ENCODE measurements at regions not wholly inside any gene's neighbourhood (a gene's known extent, or its start where the extent isn't known, plus 50 kb on each side); places are given as distances from the start of the nearest gene placed in this dataset.

DNA sequence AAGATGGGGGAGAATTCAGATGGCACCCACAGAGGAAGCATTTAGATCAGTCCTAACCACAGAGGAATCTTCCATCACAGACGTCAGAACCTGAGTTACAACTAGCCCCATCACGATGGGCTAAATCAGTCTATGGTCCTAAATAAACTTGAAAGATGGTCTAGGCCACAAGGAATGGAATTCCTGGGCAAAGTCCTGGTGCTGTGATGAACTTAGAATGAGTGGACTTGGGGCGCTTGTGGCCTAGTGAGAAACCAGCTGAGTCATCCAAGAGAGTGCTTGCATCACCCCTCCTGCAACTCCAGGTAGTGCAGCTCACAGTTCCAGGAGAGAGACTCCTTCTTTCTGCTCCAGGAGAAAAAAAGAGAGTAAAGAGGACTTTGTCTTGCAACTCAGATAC is 722.9 kb upstream of the RGMB start:
- H3K36me3 ChIP-seq = no peaks in the 10 kb centered on the region
- intact Hi-C loops (cut with DNase I) = no loop called here
- H3K4me3 ChIP-seq = no peak overlapping the region
- no peak for DNase-seq (ENCODE audit: extremely low spot score in 2 of 2)
- no peaks in the 10 kb centered on the region for H3K9me3 ChIP-seq
- TF ChIP-seq POLR2AphosphoS5 (IDR thresholded peaks at IDR 0.05; ENCODE audit: insufficient read depth in 1 of 2, low read depth in 1 of 2) (no peak), POLR2A (IDR thresholded peaks at IDR 0.05) (no peak)
- TF ChIP-seq, protein P1, sequence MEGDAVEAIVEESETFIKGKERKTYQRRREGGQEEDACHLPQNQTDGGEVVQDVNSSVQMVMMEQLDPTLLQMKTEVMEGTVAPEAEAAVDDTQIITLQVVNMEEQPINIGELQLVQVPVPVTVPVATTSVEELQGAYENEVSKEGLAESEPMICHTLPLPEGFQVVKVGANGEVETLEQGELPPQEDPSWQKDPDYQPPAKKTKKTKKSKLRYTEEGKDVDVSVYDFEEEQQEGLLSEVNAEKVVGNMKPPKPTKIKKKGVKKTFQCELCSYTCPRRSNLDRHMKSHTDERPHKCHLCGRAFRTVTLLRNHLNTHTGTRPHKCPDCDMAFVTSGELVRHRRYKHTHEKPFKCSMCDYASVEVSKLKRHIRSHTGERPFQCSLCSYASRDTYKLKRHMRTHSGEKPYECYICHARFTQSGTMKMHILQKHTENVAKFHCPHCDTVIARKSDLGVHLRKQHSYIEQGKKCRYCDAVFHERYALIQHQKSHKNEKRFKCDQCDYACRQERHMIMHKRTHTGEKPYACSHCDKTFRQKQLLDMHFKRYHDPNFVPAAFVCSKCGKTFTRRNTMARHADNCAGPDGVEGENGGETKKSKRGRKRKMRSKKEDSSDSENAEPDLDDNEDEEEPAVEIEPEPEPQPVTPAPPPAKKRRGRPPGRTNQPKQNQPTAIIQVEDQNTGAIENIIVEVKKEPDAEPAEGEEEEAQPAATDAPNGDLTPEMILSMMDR (IDR thresholded peaks at IDR 0.05) = no peak
- H3K27me3 ChIP-seq = no peaks in the 10 kb centered on the region
- no peak overlapping the region for H3K27ac ChIP-seq
- H3K4me1 ChIP-seq = no peaks in the 10 kb centered on the region

DNA sequence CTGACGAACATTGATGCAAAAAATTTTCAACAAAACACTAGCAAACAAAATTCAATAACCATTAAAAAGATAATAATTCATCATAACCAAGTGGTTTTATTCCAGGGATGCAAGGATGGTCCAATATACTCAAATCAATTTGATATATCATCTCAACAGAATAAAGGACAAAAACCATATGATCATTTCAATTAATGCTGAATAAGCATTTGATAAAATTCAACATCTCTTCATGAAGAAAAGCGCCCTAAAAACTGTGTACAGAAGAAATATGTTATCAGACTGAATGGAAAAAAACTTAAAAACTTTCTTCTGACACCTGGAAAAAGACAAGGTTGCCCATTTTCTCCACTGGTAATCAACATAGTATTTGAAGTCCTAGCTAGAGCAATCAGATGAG is 720.3 kb upstream of the RGMB start:
- Histone ChIP-seq H3K4me3 (no peak overlapping the region), H3K36me3 (no peaks in the 10 kb centered on the region), H3K27ac (no peak overlapping the region), H3K27me3 (no peaks in the 10 kb centered on the region), H3K4me1 (no peaks in the 10 kb centered on the region), H3K9me3 (no peaks in the 10 kb centered on the region)
- no peak for DNase-seq (ENCODE audit: extremely low spot score in 2 of 2)
- TF ChIP-seq POLR2AphosphoS5 (IDR thresholded peaks at IDR 0.05; ENCODE audit: insufficient read depth in 1 of 2, low read depth in 1 of 2) = no peak
- TF ChIP-seq POLR2A (IDR thresholded peaks at IDR 0.05) = no peak
- TF ChIP-seq, protein P1 (IDR thresholded peaks at IDR 0.05) = no peak
- intact Hi-C loops (cut with DNase I) = no loop called here

DNA sequence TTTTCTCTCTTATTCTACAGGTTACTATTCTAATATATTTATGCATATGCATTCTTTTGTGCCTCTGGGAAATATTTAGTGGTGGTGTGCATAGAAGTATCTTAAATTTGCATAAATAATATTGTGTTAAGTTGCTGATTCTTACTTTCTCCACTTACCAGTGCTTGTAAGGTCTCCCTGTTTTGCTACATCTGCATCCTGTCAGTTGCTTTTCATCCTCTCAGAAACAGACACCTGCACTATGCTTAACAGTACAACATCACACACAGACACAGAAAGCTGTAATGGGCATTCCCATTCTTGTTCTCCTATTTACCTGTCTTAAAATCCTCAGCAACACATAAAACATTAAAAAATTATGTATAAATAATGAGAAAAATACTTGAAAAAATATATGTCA is 713.3 kb upstream of the RGMB start:
- H3K4me3 ChIP-seq = no peak overlapping the region
- no peaks in the 10 kb centered on the region for H3K4me1 ChIP-seq
- TF ChIP-seq, protein P1 (IDR thresholded peaks at IDR 0.05) = no peak
- no peak for TF ChIP-seq POLR2AphosphoS5 (IDR thresholded peaks at IDR 0.05; ENCODE audit: insufficient read depth in 1 of 2, low read depth in 1 of 2)
- no peak for TF ChIP-seq POLR2A (IDR thresholded peaks at IDR 0.05)
- DNase-seq (ENCODE audit: extremely low spot score in 2 of 2) = no peak
- intact Hi-C loops (cut with DNase I) = no loop called here
- H3K36me3 ChIP-seq = no peaks in the 10 kb centered on the region
- H3K27me3 ChIP-seq = no peaks in the 10 kb centered on the region
- no peaks in the 10 kb centered on the region for H3K9me3 ChIP-seq
- H3K27ac ChIP-seq = no peak overlapping the region

DNA sequence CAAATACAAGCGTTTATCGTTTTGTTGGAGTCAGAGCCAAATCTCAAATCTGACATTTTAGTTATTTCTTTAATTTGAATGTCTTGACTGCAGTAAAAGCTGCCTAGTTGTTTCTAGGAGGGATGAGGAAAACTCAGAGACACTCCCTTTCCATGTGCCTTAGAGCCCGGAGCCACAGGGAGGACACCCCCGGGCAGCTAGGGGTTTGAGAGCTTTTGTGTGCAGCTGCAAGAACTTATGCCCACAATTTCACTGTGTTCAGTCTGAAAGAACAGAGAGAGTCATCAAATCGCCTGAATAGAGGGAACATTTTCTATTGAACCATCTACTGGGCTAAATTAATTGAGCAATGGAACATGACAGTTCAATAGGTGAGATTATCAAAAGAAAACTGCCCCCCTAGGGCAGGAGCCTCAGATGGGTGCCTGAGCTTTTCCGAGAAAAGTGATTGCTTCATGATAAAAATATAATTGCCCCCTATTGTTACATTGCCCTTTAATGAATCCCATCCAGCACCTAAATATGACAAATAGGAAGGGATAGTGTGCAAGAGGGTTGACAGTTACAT is 709.3 kb upstream of the RGMB start:
- Histone ChIP-seq H3K36me3 (no peaks in the 10 kb centered on the region), H3K4me3 (no peak overlapping the region), H3K27me3 (no peaks in the 10 kb centered on the region), H3K4me1 (no peaks in the 10 kb centered on the region), H3K27ac (no peak overlapping the region), H3K9me3 (no peaks in the 10 kb centered on the region)
- intact Hi-C loops (cut with DNase I) = no loop called here
- TF ChIP-seq, protein P1 (IDR thresholded peaks at IDR 0.05) = no peak
- TF ChIP-seq POLR2A (IDR thresholded peaks at IDR 0.05) = no peak
- TF ChIP-seq POLR2AphosphoS5 (IDR thresholded peaks at IDR 0.05; ENCODE audit: insufficient read depth in 1 of 2, low read depth in 1 of 2) = no peak
- DNase-seq (ENCODE audit: extremely low spot score in 2 of 2) = no peak

DNA sequence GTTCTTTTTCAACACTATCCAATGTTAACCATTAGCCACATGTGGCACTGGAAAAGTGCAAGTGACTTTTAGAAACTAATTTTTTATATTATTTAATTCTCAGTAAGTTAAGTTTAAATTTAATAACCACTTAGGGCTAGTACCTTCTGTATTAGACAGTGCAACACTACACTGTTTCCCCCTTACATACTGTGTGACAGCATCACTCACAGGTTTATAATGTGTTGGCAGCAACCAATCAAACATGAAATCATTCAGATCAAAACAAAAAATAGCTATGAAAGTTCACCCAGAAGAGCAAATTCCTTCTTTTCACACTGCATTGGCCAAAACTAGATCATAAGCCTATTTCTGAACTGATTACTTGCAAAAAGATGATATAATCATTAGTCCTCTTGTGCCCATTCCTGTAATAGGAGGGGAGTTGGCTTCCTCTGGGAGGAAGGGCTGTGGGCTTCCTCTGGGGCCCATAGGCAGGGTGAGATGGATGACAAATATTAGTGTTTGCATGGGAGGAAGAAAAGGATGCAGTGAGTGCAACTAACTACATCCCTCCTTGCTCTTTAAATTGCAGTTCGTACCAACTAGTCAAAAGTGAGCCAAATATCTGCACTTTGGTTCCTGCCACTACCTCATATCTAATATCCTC is 708.1 kb upstream of the RGMB start:
- no peak for DNase-seq (ENCODE audit: extremely low spot score in 2 of 2)
- no peaks in the 10 kb centered on the region for H3K9me3 ChIP-seq
- intact Hi-C loops (cut with DNase I) = no loop called here
- no peaks in the 10 kb centered on the region for H3K36me3 ChIP-seq
- no peaks in the 10 kb centered on the region for H3K4me1 ChIP-seq
- TF ChIP-seq, protein P1 (IDR thresholded peaks at IDR 0.05) = no peak
- TF ChIP-seq POLR2AphosphoS5 (IDR thresholded peaks at IDR 0.05; ENCODE audit: insufficient read depth in 1 of 2, low read depth in 1 of 2) (no peak), POLR2A (IDR thresholded peaks at IDR 0.05) (no peak)
- H3K27me3 ChIP-seq = no peaks in the 10 kb centered on the region
- no peak overlapping the region for H3K4me3 ChIP-seq
- H3K27ac ChIP-seq = no peak overlapping the region
